H1 (cell line): ENCODE measurements at regions not wholly inside any gene's neighbourhood (a gene's known extent, or its start where the extent isn't known, plus 50 kb on each side); places are given as distances from the start of the nearest gene placed in this dataset.

Experiments
- CTCF ChIA-PET: fragments of 300-600 bp; sonication (Branson Sonifier 250); formaldehyde crosslinking; loops from one replicate; lab custom pipeline; 2021; ENCODE audit not compliant: partially characterized antibody; lab: Charles Lee
- POLR2A ChIA-PET: fragments of 300-600 bp; sonication (Branson Sonifier 250); formaldehyde crosslinking; loops from one replicate; lab custom pipeline; 2021; ENCODE audit warnings: inconsistent platforms; ENCODE audit not compliant: partially characterized antibody; lab: Charles Lee
- DNase-seq, 2 experiments: peaks; one replicate each; pipeline versions ENCODE4 v3.0.0 to v3.0.0-alpha.2; 2010 to 2022; ENCODE audit warnings: low spot score in 2 of 2, low read depth in 1 of 2, mixed read lengths in 1 of 2
- FAIRE-seq: peaks from 2 replicates; lab custom pipeline; 2011; peaks lifted over from hg19 to GRCh38; lab: Jason Lieb, UNC
- H2AFZ ChIP-seq: 2 replicates; pipeline ENCODE4 v1.8.1; 2012; ENCODE audit warnings: low read length, inconsistent platforms
- H2AK5ac ChIP-seq: 2 replicates; pipeline ENCODE4 v1.6.1; 2013; ENCODE audit warnings: low read depth, low read length
- H2BK120ac ChIP-seq: replicated peaks from 2 replicates; pipeline ENCODE3; 2013; ENCODE audit warnings: low read depth, low read length, inconsistent platforms
- H2BK12ac ChIP-seq: 2 replicates; pipeline ENCODE4 v1.6.1; 2013; ENCODE audit warnings: low read depth, low read length
- H2BK15ac ChIP-seq: 2 replicates; pipeline ENCODE4 v1.6.1; 2013; ENCODE audit warnings: low read length
- H2BK20ac ChIP-seq: 2 replicates; pipeline ENCODE4 v1.6.1; 2013; ENCODE audit warnings: low read length
- H2BK5ac ChIP-seq: 2 replicates; pipeline ENCODE4 v1.6.1; 2013; ENCODE audit warnings: low read depth, low read length
- H3K14ac ChIP-seq: 2 replicates; pipeline ENCODE4 v1.6.1; 2013; ENCODE audit warnings: inconsistent platforms; ENCODE audit not compliant: insufficient read length
- H3K18ac ChIP-seq: 2 replicates; pipeline ENCODE4 v1.6.1; 2013; ENCODE audit warnings: low read length; ENCODE audit errors: extremely low read depth
- H3K23ac ChIP-seq: 2 replicates; pipeline ENCODE4 v1.6.1; 2013; ENCODE audit warnings: inconsistent platforms; ENCODE audit not compliant: insufficient read length
- H3K23me2 ChIP-seq: 2 replicates; pipeline ENCODE4 v1.6.1; 2013; ENCODE audit warnings: low read depth, low read length
- H3K27ac ChIP-seq: 2 replicates; pipeline ENCODE4 v1.6.1; 2011; ENCODE audit warnings: low read depth, low read length, inconsistent platforms
- H3K27me3 ChIP-seq, 4 experiments: replicated peaks in 1 of 4; 1 replicate in 1 of 4; 2 replicates in 3 of 4; pipeline versions ENCODE4 v1.6.1 to v1.8.1; 2011 to 2013; ENCODE audit warnings: low read length in 3 of 4, mild to moderate bottlenecking in 3 of 4, inconsistent platforms in 2 of 4, mixed read lengths in 2 of 4, moderate library complexity in 1 of 4; ENCODE audit not compliant: control insufficient read depth in 3 of 4, insufficient read depth in 3 of 4; ENCODE audit errors: extremely low read depth in 1 of 4
- H3K36me3 ChIP-seq, 4 experiments: 2 replicates each; pipeline versions ENCODE4 v1.6.1 to v1.8.1; 2011 to 2013; ENCODE audit warnings: mild to moderate bottlenecking in 4 of 4, low read length in 3 of 4, moderate library complexity in 2 of 4, control low read depth in 1 of 4, inconsistent platforms in 1 of 4; ENCODE audit not compliant: insufficient read depth in 4 of 4, control insufficient read depth in 2 of 4
- H3K4ac ChIP-seq: replicated peaks from 2 replicates; pipeline ENCODE3; 2013; ENCODE audit warnings: low read length, low read depth, mixed read lengths, inconsistent platforms; ENCODE audit not compliant: insufficient read length
- H3K4me1 ChIP-seq, 4 experiments: replicated peaks in 1 of 4; 1 replicate in 1 of 4; 2 replicates in 3 of 4; pipeline versions ENCODE4 v1.6.1 to v1.8.1; 2011 to 2013; ENCODE audit warnings: low read length in 3 of 4, inconsistent platforms in 2 of 4, mixed read lengths in 1 of 4; ENCODE audit not compliant: insufficient read depth in 4 of 4, control insufficient read depth in 3 of 4
- H3K4me2 ChIP-seq, 2 experiments: 2 replicates each; pipeline versions ENCODE4 v1.6.1 to v1.8.1; 2011 to 2013; ENCODE audit warnings: low read depth in 2 of 2, low read length in 2 of 2, control low read depth in 1 of 2, inconsistent platforms in 1 of 2, mild to moderate bottlenecking in 1 of 2; ENCODE audit not compliant: insufficient read depth in 1 of 2
- H3K4me3 ChIP-seq, 4 experiments: fragments of 200-600, 300-600 bp in 1 of 4; sonication (generic), shearing (Covaris generic), sonication (Bioruptor Twin) in 1 of 4; 2 replicates each; pipeline versions ENCODE4 v1.5.1 to v1.8.1; 2011 to 2016; ENCODE audit warnings: low read length in 4 of 4, low read depth in 3 of 4, control low read depth in 2 of 4, inconsistent platforms in 2 of 4, mild to moderate bottlenecking in 2 of 4, mixed read lengths in 1 of 4, moderate library complexity in 1 of 4; ENCODE audit not compliant: insufficient read depth in 2 of 4; ENCODE audit errors: extremely low read depth in 1 of 4
- H3K56ac ChIP-seq: replicated peaks from 2 replicates; pipeline ENCODE3; 2013; ENCODE audit warnings: low read depth, mild to moderate bottlenecking, mixed read lengths, low read length, inconsistent platforms; ENCODE audit not compliant: insufficient read length
- H3K79me1 ChIP-seq: 2 replicates; pipeline ENCODE4 v1.6.1; 2013; ENCODE audit warnings: low read depth, low read length, control low read depth
- H3K79me2 ChIP-seq, 2 experiments: 2 replicates each; pipeline versions ENCODE4 v1.6.1 to v1.8.1; 2012 to 2013; ENCODE audit warnings: low read length in 2 of 2, mild to moderate bottlenecking in 2 of 2, inconsistent platforms in 1 of 2; ENCODE audit not compliant: insufficient read depth in 2 of 2, control insufficient read depth in 1 of 2
- H3K9ac ChIP-seq, 4 experiments: replicated peaks in 1 of 4; 1 replicate in 1 of 4; 2 replicates in 3 of 4; pipeline versions ENCODE4 v1.6.1 to v1.8.1; 2011 to 2013; ENCODE audit warnings: low read depth in 3 of 4, low read length in 3 of 4, control low read depth in 2 of 4, mild to moderate bottlenecking in 2 of 4, moderate library complexity in 2 of 4, inconsistent platforms in 1 of 4; ENCODE audit errors: extremely low read depth in 1 of 4
- H3K9me3 ChIP-seq, 2 experiments: 2 replicates each; pipeline versions ENCODE4 v1.6.1 to v1.8.1; 2012 to 2013; ENCODE audit warnings: mild to moderate bottlenecking in 2 of 2, moderate library complexity in 2 of 2, control low read depth in 1 of 2, inconsistent platforms in 1 of 2, low read depth in 1 of 2, low read length in 1 of 2, mixed read lengths in 1 of 2; ENCODE audit not compliant: insufficient read depth in 2 of 2
- H4K20me1 ChIP-seq, 2 experiments: replicated peaks in 1 of 2; 2 replicates each; pipeline versions ENCODE3 to v1.8.1; 2011 to 2013; ENCODE audit warnings: inconsistent platforms in 2 of 2, low read length in 2 of 2, mild to moderate bottlenecking in 1 of 2; ENCODE audit not compliant: insufficient read depth in 2 of 2, control insufficient read depth in 1 of 2
- H4K5ac ChIP-seq: 2 replicates; pipeline ENCODE4 v1.6.1; 2013; ENCODE audit warnings: low read length, low read depth, mixed read lengths, inconsistent platforms; ENCODE audit not compliant: insufficient read length
- H4K8ac ChIP-seq: 2 replicates; pipeline ENCODE4 v1.8.0; 2013; ENCODE audit warnings: mild to moderate bottlenecking, moderate library complexity, low read length, inconsistent platforms; ENCODE audit not compliant: insufficient read depth; ENCODE audit errors: extremely low read depth
- H4K91ac ChIP-seq: replicated peaks from 2 replicates; pipeline ENCODE3; 2013; ENCODE audit warnings: low read length, mixed read lengths, inconsistent platforms; ENCODE audit not compliant: insufficient read length
- BCL11A ChIP-seq, 2 experiments: IDR thresholded peaks; one replicate each; pipeline ENCODE4 v1.6.1; 2011; ENCODE audit warnings: low read depth in 2 of 2, low read length in 2 of 2, mild to moderate bottlenecking in 2 of 2
- CHD2 ChIP-seq: IDR thresholded peaks from 2 replicates; pipeline ENCODE4 v1.6.1; 2012; ENCODE audit warnings: low read length, improper control_type of control experiment
- CREB1 ChIP-seq: IDR thresholded peaks from 2 replicates; pipeline ENCODE4 v1.6.1; 2012; ENCODE audit warnings: inconsistent platforms
- JUND ChIP-seq: IDR thresholded peaks from 2 replicates; pipeline ENCODE4 v1.6.1; 2011; ENCODE audit warnings: mild to moderate bottlenecking, improper control_type of control experiment, low read length
- MAX ChIP-seq: IDR thresholded peaks from 2 replicates; pipeline ENCODE4 v1.6.1; 2012; ENCODE audit warnings: inconsistent platforms
- NRF1 ChIP-seq: IDR thresholded peaks from 2 replicates; pipeline ENCODE4 v1.6.1; 2011; ENCODE audit warnings: mild to moderate bottlenecking, low read depth, low read length, improper control_type of control experiment
- POLR2A ChIP-seq, 2 experiments: IDR thresholded peaks; 1 replicate in 1 of 2; 2 replicates in 1 of 2; pipeline ENCODE4 v1.6.1; 2011; ENCODE audit warnings: low read depth in 2 of 2, low read length in 2 of 2, mild to moderate bottlenecking in 2 of 2; ENCODE audit errors: control extremely low read depth in 1 of 2
- RAD21 ChIP-seq, 2 experiments: IDR thresholded peaks in 1 of 2; conservative IDR thresholded peaks in 1 of 2; 2 replicates each; pipeline ENCODE4 v1.6.1; 2011; ENCODE audit warnings: low read depth in 2 of 2, low read length in 2 of 2, improper control_type of control experiment in 1 of 2, inconsistent platforms in 1 of 2, mild to moderate bottlenecking in 1 of 2, moderate library complexity in 1 of 2
- RXRA ChIP-seq: IDR thresholded peaks from 2 replicates; pipeline ENCODE4 v1.6.1; 2011; ENCODE audit warnings: low read depth, mild to moderate bottlenecking, low read length, moderate library complexity; ENCODE audit not compliant: insufficient read depth
- SP1 ChIP-seq: IDR thresholded peaks from 2 replicates; pipeline ENCODE4 v1.6.1; 2011; ENCODE audit warnings: low read depth, low read length
- SP2 ChIP-seq: IDR thresholded peaks from 2 replicates; pipeline ENCODE4 v1.6.1; 2012; ENCODE audit warnings: mild to moderate bottlenecking, low read length, inconsistent platforms
- TAF1 ChIP-seq: IDR thresholded peaks from 2 replicates; pipeline ENCODE4 v1.6.1; 2011; ENCODE audit warnings: mild to moderate bottlenecking, low read depth, low read length
- TAF7 ChIP-seq: optimal IDR thresholded peaks from 2 replicates; pipeline ENCODE3; 2011; ENCODE audit warnings: low read depth, mild to moderate bottlenecking, inconsistent platforms, low read length, moderate library complexity, borderline replicate concordance
- TCF12 ChIP-seq: IDR thresholded peaks from 2 replicates; pipeline ENCODE4 v1.6.1; 2011; ENCODE audit warnings: low read depth, mild to moderate bottlenecking, low read length
- TEAD4 ChIP-seq: IDR thresholded peaks from 2 replicates; pipeline ENCODE4 v1.6.1; 2012; ENCODE audit warnings: low read depth, low read length, inconsistent platforms, mixed read lengths
- WGBS, 2 experiments: shearing (Covaris generic) in 1 of 2; methylation state at CpG; one replicate each; pipeline versions ENCODE4 v1.1.6 to v1.1.7; 2013 to 2015; ENCODE audit warnings: low lambda C conversion rate in 2 of 2, mixed read lengths in 2 of 2, inconsistent platforms in 1 of 2, low coverage in 1 of 2, missing lambda C conversion rate in 1 of 2; ENCODE audit not compliant: insufficient replicate concordance in 2 of 2, insufficient coverage in 1 of 2, insufficient read length in 1 of 2; ENCODE audit errors: extremely low coverage in 1 of 2, missing lambda C conversion rate in 1 of 2; 5-methylcytosine and 5-hydroxymethylcytosine counted together

DNA sequence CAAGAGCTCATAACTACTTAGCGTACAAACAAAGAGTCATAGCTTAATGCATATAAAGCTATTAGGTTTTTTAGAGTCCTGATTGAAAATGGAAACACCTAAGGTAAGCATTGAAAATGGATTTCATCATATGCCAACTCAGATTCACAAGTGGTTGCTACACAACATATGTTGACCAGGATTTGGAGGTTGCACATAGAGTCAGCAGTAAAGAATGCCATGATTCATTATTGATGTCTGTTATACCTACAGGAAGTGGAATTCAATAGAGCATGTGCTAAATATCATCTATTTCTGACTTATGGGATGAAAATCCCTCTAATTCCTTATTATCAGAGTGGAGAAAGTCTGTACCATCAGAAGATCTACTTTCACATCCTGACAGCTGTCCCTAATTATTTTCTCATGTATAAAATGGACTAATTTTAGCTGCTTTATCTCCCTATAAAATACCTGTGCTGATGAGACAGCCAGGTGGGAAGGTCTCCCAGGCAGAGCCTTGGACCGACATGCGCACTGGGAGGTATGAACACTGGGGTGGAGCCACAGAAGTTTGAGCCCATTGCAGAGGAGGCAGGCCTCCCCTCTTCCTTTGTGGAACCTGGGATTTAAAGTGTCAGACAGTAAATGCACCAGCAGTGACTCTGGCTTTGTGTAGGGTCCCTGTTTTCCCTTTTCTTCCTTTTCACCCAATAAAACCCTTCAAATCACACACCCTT lies 204.2 kb downstream of the AASDHPPT start:
- Histone ChIP-seq H3K56ac (no peak overlapping the region), H2AFZ (no peak overlapping the region), H3K9me3 (no peaks in the 10 kb centered on the region), H3K4ac (no peak overlapping the region), H3K4me3 (no peak overlapping the region), H3K18ac (no peak overlapping the region), H4K8ac (no peak overlapping the region), H3K79me2 (no peaks in the 10 kb centered on the region), H3K27me3 (peaks cover 0 to 1% (median 0%) of the 10 kb centered on the region in 4 experiments; a peak in 1 of 7 replicates), H3K27ac (no peak overlapping the region), H3K23ac (no peak overlapping the region), H3K79me1 (no peaks in the 10 kb centered on the region), H3K9ac (no peak overlapping the region), H2BK12ac (no peak overlapping the region), H3K36me3 (no peaks in the 10 kb centered on the region), H3K4me2 (no peak overlapping the region), H4K91ac (no peak overlapping the region), H2BK120ac (no peak overlapping the region), H2BK5ac (no peak overlapping the region), H3K4me1 (peaks cover 0 to 5% (median 0%) of the 10 kb centered on the region in 4 experiments; a peak in 1 of 7 replicates), H2BK20ac (no peak overlapping the region), H4K20me1 (no peaks in the 10 kb centered on the region), H4K5ac (no peak overlapping the region), H2AK5ac (no peak overlapping the region), H3K14ac (no peak overlapping the region), H2BK15ac (no peak overlapping the region), H3K23me2 (no peaks in the 10 kb centered on the region)
- WGBS, 2 experiments = 97% methylated on average over 3 of the region's 3 CpGs; no CpG with 5 or more reads in 1 of the 2 experiments
- DNase-seq = no peak
- FAIRE-seq = no peak
- ChIA-PET POLR2A (no interaction called here), CTCF (interaction anchor here (0.6 to 1.6 kb wide), 6 partner anchors 13 to 303 kb away, joined by 3 to 4 read pairs (median 4); no protein-coding TSS in a partner anchor)
- TF ChIP-seq TAF1 (no peak), BCL11A (IDR thresholded peaks at IDR 0.05; ENCODE audit: low read depth in 2 of 2, low read length in 2 of 2) (no peak), TEAD4 (no peak), CHD2 (no peak), TAF7 (no peak), SP2 (no peak), TCF12 (no peak), SP1 (no peak), NRF1 (no peak), MAX (no peak), RXRA (no peak), POLR2A (IDR thresholded peaks at IDR 0.05; ENCODE audit: control extremely low read depth in 1 of 2, low read depth in 2 of 2, low read length in 2 of 2) (no peak), CREB1 (no peak), JUND (no peak), RAD21 (IDR thresholded peaks at IDR 0.05 in 1 of 2, conservative IDR thresholded peaks at IDR 0.05 in 1 of 2; ENCODE audit: low read depth in 2 of 2, low read length in 2 of 2) (no peak)
